RWPE1 (cell line): ENCODE measurements at regions not wholly inside any gene's neighbourhood (a gene's known extent, or its start where the extent isn't known, plus 50 kb on each side); places are given as distances from the start of the nearest gene placed in this dataset.

Experiments used
- CTCF ChIA-PET: fragments of 350-600 bp; sonication (Branson Sonifier 250); formaldehyde crosslinking; extraction: SDS; loops from one replicate; lab custom pipeline; 2021; lab: Yijun Ruan, JAX
- POLR2A ChIA-PET: fragments of 400-600 bp; formaldehyde crosslinking; extraction: SDS; loops from one replicate; lab custom pipeline; 2020; ENCODE audit warnings: antibody characterized with exemption; ENCODE audit not compliant: low non-redundant PET; lab: Yijun Ruan, JAX
- DNase-seq: peaks from one replicate; pipeline ENCODE4 v3.0.0; 2012; ENCODE audit warnings: low spot score
- H3K27ac ChIP-seq: fragments of 450-650 bp; 2 replicates; pipeline ENCODE4 v1.5.1; 2017
- TF ChIP-seq, protein P1 (sequence below): fragments of 450-650 bp; conservative IDR thresholded peaks from 2 replicates; pipeline ENCODE4 v1.5.1; 2017; ENCODE audit warnings: low read depth, mild to moderate bottlenecking

- ChIA-PET POLR2A (interaction anchor here (0.6 kb wide), 1 partner anchor 190 kb away, joined by 3 read pairs; no protein-coding TSS in a partner anchor), CTCF (no interaction called here)
Measured at GRCh38 chr2:199660167-199660566, 190.8 kb downstream of the FTCDNL1 start.

GRCh38 chr2:199659207-199659606, 191.8 kb downstream of the FTCDNL1 start:
- DNase-seq: peak; percentile 8
- POLR2A ChIA-PET: no interaction called here
- TF ChIP-seq, protein P1, sequence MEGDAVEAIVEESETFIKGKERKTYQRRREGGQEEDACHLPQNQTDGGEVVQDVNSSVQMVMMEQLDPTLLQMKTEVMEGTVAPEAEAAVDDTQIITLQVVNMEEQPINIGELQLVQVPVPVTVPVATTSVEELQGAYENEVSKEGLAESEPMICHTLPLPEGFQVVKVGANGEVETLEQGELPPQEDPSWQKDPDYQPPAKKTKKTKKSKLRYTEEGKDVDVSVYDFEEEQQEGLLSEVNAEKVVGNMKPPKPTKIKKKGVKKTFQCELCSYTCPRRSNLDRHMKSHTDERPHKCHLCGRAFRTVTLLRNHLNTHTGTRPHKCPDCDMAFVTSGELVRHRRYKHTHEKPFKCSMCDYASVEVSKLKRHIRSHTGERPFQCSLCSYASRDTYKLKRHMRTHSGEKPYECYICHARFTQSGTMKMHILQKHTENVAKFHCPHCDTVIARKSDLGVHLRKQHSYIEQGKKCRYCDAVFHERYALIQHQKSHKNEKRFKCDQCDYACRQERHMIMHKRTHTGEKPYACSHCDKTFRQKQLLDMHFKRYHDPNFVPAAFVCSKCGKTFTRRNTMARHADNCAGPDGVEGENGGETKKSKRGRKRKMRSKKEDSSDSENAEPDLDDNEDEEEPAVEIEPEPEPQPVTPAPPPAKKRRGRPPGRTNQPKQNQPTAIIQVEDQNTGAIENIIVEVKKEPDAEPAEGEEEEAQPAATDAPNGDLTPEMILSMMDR: no peak
- CTCF ChIA-PET: no interaction called here
- H3K27ac ChIP-seq: no peak overlapping the region

More at GRCh38 chr2:199660167-199660566, 190.8 kb downstream of the FTCDNL1 start:
- DNase-seq: no peak
- H3K27ac ChIP-seq: no peak overlapping the region
- TF ChIP-seq, protein P1: no peak

DNA sequence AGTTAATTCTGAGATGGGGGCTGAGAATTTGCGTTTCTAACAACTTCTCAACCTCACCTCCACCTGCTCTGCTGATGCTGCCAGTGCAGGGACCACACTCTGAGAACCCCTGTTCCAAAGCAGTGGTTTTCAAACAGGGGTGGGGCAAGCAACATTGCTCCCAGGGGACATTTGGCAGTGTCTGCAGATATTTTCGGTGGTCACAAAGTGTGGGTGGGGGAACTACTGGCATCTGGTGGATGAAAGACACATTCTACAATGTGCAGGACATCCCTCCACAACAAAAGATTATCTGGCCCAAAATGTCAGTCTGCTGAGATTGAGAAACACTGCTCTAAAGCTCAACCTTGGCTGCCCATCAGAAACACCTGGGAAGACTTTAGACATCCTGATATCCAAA, 188.7 kb upstream of the SATB2 start:
- ChIA-PET CTCF (no interaction called here), POLR2A (no interaction called here)
- no peak for DNase-seq
- TF ChIP-seq, protein P1: no peak
- H3K27ac ChIP-seq: no peak overlapping the region

DNA sequence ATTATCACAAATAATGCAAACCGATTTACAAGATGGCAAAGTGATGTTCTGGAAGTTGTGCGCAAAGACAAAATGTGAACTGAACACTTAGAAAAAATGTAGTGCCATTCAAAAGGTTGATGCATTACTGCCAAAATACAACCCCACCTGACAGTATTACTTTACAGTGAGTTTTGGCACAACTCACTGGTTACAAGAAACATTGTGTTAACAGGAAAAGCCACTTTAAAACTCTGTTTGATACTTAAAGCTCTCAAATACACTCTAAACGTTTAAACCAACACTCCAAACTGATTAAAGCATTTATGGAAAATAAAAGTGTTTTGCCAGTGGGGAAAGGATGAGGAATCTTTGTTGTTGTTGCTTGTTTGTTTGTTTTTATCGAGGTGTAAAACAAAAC, 173.4 kb upstream of the SATB2 start:
- TF ChIP-seq, protein P1: no peak
- ChIA-PET CTCF (no interaction called here), POLR2A (no interaction called here)
- no peak for DNase-seq
- no peak overlapping the region for H3K27ac ChIP-seq

- TF ChIP-seq, protein P1: no peak
- no peak for DNase-seq
- POLR2A ChIA-PET: no interaction called here
- H3K27ac ChIP-seq: no peak overlapping the region
- CTCF ChIA-PET: no interaction called here
Measured at GRCh38 chr2:199629301-199629700, 171.6 kb upstream of the SATB2 start.

- no peak for DNase-seq
- ChIA-PET POLR2A (no interaction called here), CTCF (no interaction called here)
- TF ChIP-seq, protein P1: no peak
- no peak overlapping the region for H3K27ac ChIP-seq
Measured at GRCh38 chr2:199627417-199627816, 169.7 kb upstream of the SATB2 start.
